Prostate gland (tissue), 2 donors: ENCODE measurements at regions not wholly inside any gene's neighbourhood (a gene's known extent, or its start where the extent isn't known, plus 50 kb on each side); places are given as distances from the start of the nearest gene placed in this dataset.
A peak's percentile ranks its signal among the peaks of the same experiment; 100 is the strongest.

Source experiments
- DNase-seq: peaks from one replicate; pipeline ENCODE4 v3.0.0-alpha.2; 2019; ENCODE audit warnings: low spot score
- H3K27ac ChIP-seq, 2 donors: fragments of 200-600 bp; sonication (generic); 2 replicates each; pipeline ENCODE4 v1.5.1; 2017 to 2019
- H3K27me3 ChIP-seq: fragments of 200-600 bp; sonication (generic); replicated peaks from 2 replicates; pipeline ENCODE4 v1.5.1; 2019; ENCODE audit not compliant: insufficient read depth
- H3K36me3 ChIP-seq, 2 donors: fragments of 200-600 bp; sonication (generic); 1 replicate in 1 of 2; 2 replicates in 1 of 2; pipeline versions ENCODE4 v1.5.1 to v1.8.1; 2017 to 2019
- H3K4me1 ChIP-seq: fragments of 200-600 bp; sonication (generic); replicated peaks from 2 replicates; pipeline ENCODE4 v1.5.1; 2019
- H3K4me3 ChIP-seq, 2 donors: fragments of 200-600 bp; sonication (generic); 2 replicates each; pipeline ENCODE4 v1.5.1; 2017 to 2019
- H3K9me3 ChIP-seq: fragments of 200-600 bp; sonication (generic); 2 replicates; pipeline ENCODE4 v1.5.1; 2017
- CTCF ChIP-seq, 4 experiments: fragments of 200-600 bp in 2 of 4; fragments of 450-650 bp in 2 of 4; sonication (generic) in 2 of 4; IDR thresholded peaks; 1 replicate in 3 of 4; 2 replicates in 1 of 4; pipeline ENCODE4 v1.5.1; 2016 to 2019; ENCODE audit warnings: antibody characterized with exemption in 4 of 4, mild to moderate bottlenecking in 2 of 4, moderate library complexity in 2 of 4
- POLR2A ChIP-seq: fragments of 450-650 bp; IDR thresholded peaks from one replicate; pipeline ENCODE4 v1.6.1; 2016; ENCODE audit warnings: antibody characterized with exemption, mild to moderate bottlenecking
- POLR2AphosphoS5 ChIP-seq: sonication (generic); formaldehyde crosslinking; IDR thresholded peaks from one replicate; pipeline ENCODE4 v1.6.1; 2017; ENCODE audit warnings: antibody characterized with exemption
- WGBS: methylation state at CpG from one replicate; pipeline ENCODE4 v1.1.5; 2018; 5-methylcytosine and 5-hydroxymethylcytosine counted together
- intact Hi-C: fragments of 100-400 bp; cut with DNase I; formaldehyde crosslinking; loops from one replicate; pipeline ENCODE4 v1.14.2; 2022

GRCh38 chr4:22167201-22167600, 218.6 kb upstream of the KCNIP4 start:
- intact Hi-C loops = no loop called here
- TF ChIP-seq CTCF (IDR thresholded peaks at IDR 0.05) = no peak
- no peak for TF ChIP-seq POLR2A
- no peak for TF ChIP-seq POLR2AphosphoS5
- Histone ChIP-seq H3K27me3 (no peaks in the 10 kb centered on the region), H3K4me1 (no peaks in the 10 kb centered on the region), H3K36me3 (no peaks in the 10 kb centered on the region), H3K9me3 (no peaks in the 10 kb centered on the region), H3K27ac (no peak overlapping the region), H3K4me3 (no peak overlapping the region)
- no peak for DNase-seq
- 85% methylated on average over 4 of the region's 4 CpGs for WGBS

- TF ChIP-seq CTCF (IDR thresholded peaks at IDR 0.05) (no peak), POLR2A (no peak), POLR2AphosphoS5 (no peak)
- Histone ChIP-seq H3K27ac (no peak overlapping the region), H3K36me3 (no peaks in the 10 kb centered on the region), H3K4me3 (no peak overlapping the region), H3K4me1 (no peaks in the 10 kb centered on the region), H3K9me3 (no peaks in the 10 kb centered on the region), H3K27me3 (no peaks in the 10 kb centered on the region)
- intact Hi-C loops = no loop called here
- DNase-seq = no peak
- WGBS = 73% methylated on average over 5 of the region's 5 CpGs
These were observed 213.9 kb upstream of the KCNIP4 start for GRCh38 chr4:22162454-22162853.

- H3K4me3 ChIP-seq = no peak overlapping the region
- no peaks in the 10 kb centered on the region for H3K4me1 ChIP-seq
- no peaks in the 10 kb centered on the region for H3K9me3 ChIP-seq
- intact Hi-C loops = no loop called here
- DNase-seq = no peak
- no peaks in the 10 kb centered on the region for H3K27me3 ChIP-seq
- H3K27ac ChIP-seq = no peak overlapping the region
- 84% methylated on average over 3 of the region's 3 CpGs for WGBS
- no peak for TF ChIP-seq CTCF (IDR thresholded peaks at IDR 0.05)
- no peak for TF ChIP-seq POLR2A
- no peaks in the 10 kb centered on the region for H3K36me3 ChIP-seq
These were observed 182.2 kb upstream of the KCNIP4 start for GRCh38 chr4:22130741-22131140.

GRCh38 chr4:22129454-22130029, 181.0 kb upstream of the KCNIP4 start:
- Histone ChIP-seq H3K27me3 (no peaks in the 10 kb centered on the region), H3K4me3 (no peak overlapping the region), H3K27ac (no peak overlapping the region), H3K9me3 (no peaks in the 10 kb centered on the region), H3K36me3 (no peaks in the 10 kb centered on the region), H3K4me1 (no peaks in the 10 kb centered on the region)
- WGBS = 34% methylated on average over 12 of the region's 12 CpGs
- no peak for DNase-seq
- TF ChIP-seq CTCF (IDR thresholded peaks at IDR 0.05) (peak in 1 of 4 experiments; percentile 31), POLR2AphosphoS5 (no peak)
- intact Hi-C loops = no loop called here

- no peak overlapping the region for H3K4me3 ChIP-seq
- 95% methylated on average over 2 of the region's 2 CpGs for WGBS
- no peak for TF ChIP-seq CTCF (IDR thresholded peaks at IDR 0.05)
- TF ChIP-seq POLR2A = no peak
- TF ChIP-seq POLR2AphosphoS5 = no peak
These were observed 173.5 kb upstream of the KCNIP4 start for GRCh38 chr4:22122062-22122461.

More at GRCh38 chr4:22122062-22122461, 173.5 kb upstream of the KCNIP4 start:
- Histone ChIP-seq H3K4me1 (no peaks in the 10 kb centered on the region), H3K9me3 (no peaks in the 10 kb centered on the region), H3K27ac (no peak overlapping the region), H3K36me3 (no peaks in the 10 kb centered on the region), H3K27me3 (no peaks in the 10 kb centered on the region)
- intact Hi-C loops = no loop called here
- no peak for DNase-seq
